Lower leg skin (tissue), 3 donors: ENCODE measurements at regions not wholly inside any gene's neighbourhood (a gene's known extent, or its start where the extent isn't known, plus 50 kb on each side); places are given as distances from the start of the nearest gene placed in this dataset.

ENCODE experiments used
- CTCF ChIP-seq, 3 donors: fragments of 450-650 bp; IDR thresholded peaks; one replicate each; pipeline ENCODE4 v1.5.1; 2016; ENCODE audit warnings: antibody characterized with exemption in 3 of 3, mild to moderate bottlenecking in 3 of 3, moderate library complexity in 2 of 3
- POLR2A ChIP-seq, 2 donors: fragments of 450-650 bp; IDR thresholded peaks; one replicate each; pipeline ENCODE4 v1.6.1; 2016 to 2017; ENCODE audit warnings: antibody characterized with exemption in 2 of 2, mild to moderate bottlenecking in 1 of 2, moderate library complexity in 1 of 2

GRCh38 chr4:11966782-11967181 is 538.1 kb upstream of the HS3ST1 start:
- TF ChIP-seq POLR2A (IDR thresholded peaks at IDR 0.05) (no peak), CTCF (IDR thresholded peaks at IDR 0.05) (no peak)
